Hepatocyte (in vitro differentiated cells): ENCODE measurements at regions not wholly inside any gene's neighbourhood (a gene's known extent, or its start where the extent isn't known, plus 50 kb on each side); places are given as distances from the start of the nearest gene placed in this dataset.

Experiments used
- DNase-seq: peaks from one replicate; pipeline ENCODE4 v3.0.0-alpha.2; 2016; ENCODE audit warnings: low spot score
- H2AFZ ChIP-seq: fragments of 200-600 bp; sonication (generic); 2 replicates; pipeline ENCODE4 v1.6.0; 2016; ENCODE audit warnings: antibody characterized with exemption, mild to moderate bottlenecking
- H3K27ac ChIP-seq: fragments of 200-600 bp; sonication (generic); 2 replicates; pipeline ENCODE4 v1.5.1; 2016; ENCODE audit warnings: mild to moderate bottlenecking
- H3K27me3 ChIP-seq: fragments of 200-600 bp; sonication (generic); 2 replicates; pipeline ENCODE4 v1.6.1; 2016
- H3K36me3 ChIP-seq: fragments of 200-600 bp; sonication (generic); replicated peaks from 2 replicates; pipeline ENCODE4 v1.5.1; 2016; ENCODE audit warnings: low read depth; ENCODE audit not compliant: insufficient read depth
- H3K4me1 ChIP-seq: fragments of 200-600 bp; sonication (generic); 2 replicates; pipeline ENCODE4 v1.5.1; 2016; ENCODE audit warnings: mild to moderate bottlenecking, moderate library complexity; ENCODE audit not compliant: insufficient read depth
- H3K4me2 ChIP-seq: fragments of 200-600 bp; sonication (generic); 2 replicates; pipeline ENCODE4 v1.6.0; 2016
- H3K4me3 ChIP-seq: fragments of 200-600 bp; sonication (generic); 2 replicates; pipeline ENCODE4 v1.5.1; 2016; ENCODE audit warnings: mild to moderate bottlenecking
- H3K79me2 ChIP-seq: fragments of 200-600 bp; sonication (generic); 2 replicates; pipeline ENCODE4 v1.6.0; 2017; ENCODE audit warnings: mild to moderate bottlenecking
- H3K9me2 ChIP-seq: fragments of 200-600 bp; sonication (generic); replicated peaks from 2 replicates; pipeline ENCODE4 v1.6.0; 2017; ENCODE audit warnings: mild to moderate bottlenecking; ENCODE audit not compliant: insufficient read depth
- H3K9me3 ChIP-seq: fragments of 200-600 bp; sonication (generic); 2 replicates; pipeline ENCODE4 v1.5.1; 2016; ENCODE audit warnings: low read depth, mild to moderate bottlenecking
- H4K20me1 ChIP-seq: fragments of 200-600 bp; sonication (generic); 2 replicates; pipeline ENCODE4 v1.6.0; 2016; ENCODE audit warnings: mild to moderate bottlenecking; ENCODE audit not compliant: insufficient read depth, poor library complexity, severe bottlenecking
- EZH2 ChIP-seq: fragments of 200-600 bp; sonication (generic); IDR thresholded peaks from 2 replicates; pipeline ENCODE4 v1.6.1; 2016; ENCODE audit warnings: antibody characterized with exemption, mild to moderate bottlenecking, borderline replicate concordance
- EZH2phosphoT487 ChIP-seq: fragments of 200-600 bp; sonication (generic); IDR thresholded peaks from one replicate; pipeline ENCODE4 v1.6.1; 2018; ENCODE audit warnings: antibody characterized with exemption, mild to moderate bottlenecking, low read depth, moderate library complexity; ENCODE audit not compliant: unreplicated experiment, severe bottlenecking
- WGBS: methylation state at CpG from one replicate; pipeline ENCODE4 v1.1.6; 2016; ENCODE audit warnings: low lambda C conversion rate; ENCODE audit errors: missing lambda C conversion rate; 5-methylcytosine and 5-hydroxymethylcytosine counted together
- TF ChIP-seq, protein P1 (sequence below): fragments of 200-600 bp; sonication (generic); IDR thresholded peaks from 2 replicates; pipeline ENCODE4 v1.5.1; 2016; ENCODE audit warnings: antibody characterized with exemption, mild to moderate bottlenecking; ENCODE audit not compliant: poor library complexity

GRCh38 chr10:117653170-117653515, 110.6 kb downstream of the EMX2 start:
- no peak overlapping the region for H3K4me2 ChIP-seq
- no peaks in the 10 kb centered on the region for H3K36me3 ChIP-seq
- H3K9me2 ChIP-seq = no peaks in the 10 kb centered on the region
- H3K9me3 ChIP-seq = no peaks in the 10 kb centered on the region
- H2AFZ ChIP-seq = no peak overlapping the region
- peaks cover 5% of the 10 kb centered on the region for H3K4me1 ChIP-seq
- H4K20me1 ChIP-seq = no peaks in the 10 kb centered on the region
- no peaks in the 10 kb centered on the region for H3K27me3 ChIP-seq
- peak; percentile 81 for DNase-seq
- H3K4me3 ChIP-seq = no peak overlapping the region
- TF ChIP-seq EZH2 (no peak), EZH2phosphoT487 (no peak)
- TF ChIP-seq, protein P1, sequence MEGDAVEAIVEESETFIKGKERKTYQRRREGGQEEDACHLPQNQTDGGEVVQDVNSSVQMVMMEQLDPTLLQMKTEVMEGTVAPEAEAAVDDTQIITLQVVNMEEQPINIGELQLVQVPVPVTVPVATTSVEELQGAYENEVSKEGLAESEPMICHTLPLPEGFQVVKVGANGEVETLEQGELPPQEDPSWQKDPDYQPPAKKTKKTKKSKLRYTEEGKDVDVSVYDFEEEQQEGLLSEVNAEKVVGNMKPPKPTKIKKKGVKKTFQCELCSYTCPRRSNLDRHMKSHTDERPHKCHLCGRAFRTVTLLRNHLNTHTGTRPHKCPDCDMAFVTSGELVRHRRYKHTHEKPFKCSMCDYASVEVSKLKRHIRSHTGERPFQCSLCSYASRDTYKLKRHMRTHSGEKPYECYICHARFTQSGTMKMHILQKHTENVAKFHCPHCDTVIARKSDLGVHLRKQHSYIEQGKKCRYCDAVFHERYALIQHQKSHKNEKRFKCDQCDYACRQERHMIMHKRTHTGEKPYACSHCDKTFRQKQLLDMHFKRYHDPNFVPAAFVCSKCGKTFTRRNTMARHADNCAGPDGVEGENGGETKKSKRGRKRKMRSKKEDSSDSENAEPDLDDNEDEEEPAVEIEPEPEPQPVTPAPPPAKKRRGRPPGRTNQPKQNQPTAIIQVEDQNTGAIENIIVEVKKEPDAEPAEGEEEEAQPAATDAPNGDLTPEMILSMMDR = no peak
- no peaks in the 10 kb centered on the region for H3K79me2 ChIP-seq
- peak overlapping the region; percentile 78 for H3K27ac ChIP-seq

- Histone ChIP-seq H3K4me3 (no peak overlapping the region), H4K20me1 (no peaks in the 10 kb centered on the region), H3K79me2 (no peaks in the 10 kb centered on the region), H3K4me2 (no peak overlapping the region), H3K36me3 (no peaks in the 10 kb centered on the region), H3K4me1 (peaks cover 5% of the 10 kb centered on the region), H3K27me3 (no peaks in the 10 kb centered on the region), H3K9me2 (no peaks in the 10 kb centered on the region), H2AFZ (no peak overlapping the region), H3K27ac (no peak overlapping the region), H3K9me3 (no peaks in the 10 kb centered on the region)
- TF ChIP-seq EZH2 = no peak
- no peak for TF ChIP-seq EZH2phosphoT487
- TF ChIP-seq, protein P1 = no peak
- DNase-seq = no peak
Observed at GRCh38 chr10:117654105-117654504, 111.6 kb downstream of the EMX2 start.

DNA sequence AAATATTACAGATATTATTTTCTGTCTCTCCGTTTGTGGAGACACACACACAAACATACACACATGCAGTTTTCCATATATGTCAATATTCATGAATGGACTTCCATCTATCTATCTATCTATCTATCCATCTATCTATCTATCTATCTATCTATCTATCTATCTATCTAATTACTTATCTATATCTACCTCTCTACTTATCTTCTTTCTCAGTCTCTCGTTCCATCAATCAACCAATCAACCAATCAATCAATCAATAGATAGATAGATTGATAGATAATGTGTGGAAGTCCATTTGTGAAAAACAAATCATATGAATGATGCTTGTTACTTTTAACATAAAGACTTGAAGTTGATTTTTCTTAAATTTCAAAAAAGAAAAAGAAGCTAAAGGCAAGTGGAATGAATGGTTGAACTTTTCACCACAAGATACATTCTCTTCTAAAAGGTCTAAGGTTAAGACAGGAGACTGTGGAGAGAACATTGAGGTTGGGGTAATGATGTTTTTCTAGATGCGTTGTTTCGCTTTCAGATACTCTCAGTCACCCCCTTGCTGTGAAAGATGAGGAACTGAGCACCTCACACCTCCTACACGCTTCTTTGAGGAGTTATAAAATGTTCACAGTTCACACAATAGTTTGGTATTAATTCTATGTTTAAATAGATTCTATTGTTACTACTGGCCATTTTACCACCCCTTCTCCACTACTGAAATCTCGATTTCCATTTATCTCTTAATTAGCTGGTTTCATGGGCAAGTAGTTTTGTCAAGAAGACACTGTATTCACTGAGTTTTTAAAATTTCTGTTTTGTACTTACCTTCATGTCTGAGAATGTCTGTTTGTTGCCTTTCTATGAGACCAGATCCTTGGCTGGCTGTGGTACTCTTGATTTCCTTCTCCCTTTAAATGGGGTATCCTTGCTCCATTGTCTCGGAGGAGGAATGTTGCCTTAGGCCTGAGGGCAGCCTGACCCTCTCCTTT, 114.1 kb downstream of the EMX2 start:
- no peaks in the 10 kb centered on the region for H4K20me1 ChIP-seq

More for the DNA sequence above, 114.1 kb downstream of the EMX2 start:
- no peaks in the 10 kb centered on the region for H3K79me2 ChIP-seq
- 87% methylated on average over 7 of the region's 7 CpGs for WGBS
- H3K36me3 ChIP-seq = no peaks in the 10 kb centered on the region
- no peak overlapping the region for H2AFZ ChIP-seq
- H3K4me3 ChIP-seq = no peak overlapping the region
- no peaks in the 10 kb centered on the region for H3K9me2 ChIP-seq
- H3K27ac ChIP-seq = no peak overlapping the region
- no peaks in the 10 kb centered on the region for H3K27me3 ChIP-seq
- peaks cover 5% of the 10 kb centered on the region for H3K4me1 ChIP-seq
- no peak for TF ChIP-seq EZH2phosphoT487
- no peak for TF ChIP-seq EZH2
- TF ChIP-seq, protein P1 = no peak
- no peaks in the 10 kb centered on the region for H3K9me3 ChIP-seq
- DNase-seq = no peak
- no peak overlapping the region for H3K4me2 ChIP-seq
